CD4-positive, CD25-positive, alpha-beta regulatory T cell (primary cell): ENCODE measurements at regions not wholly inside any gene's neighbourhood (a gene's known extent, or its start where the extent isn't known, plus 50 kb on each side); places are given as distances from the start of the nearest gene placed in this dataset.

Experiments used
- ATAC-seq, 2 donors: fragments of 150-1000 bp; cut with Tn5 transposase; one replicate each; pipeline ENCODE4 v1.10.0; 2021; ENCODE audit warnings: low read depth in 2 of 2, moderate number of reproducible peaks in 2 of 2, moderate library complexity in 1 of 2
- DNase-seq, 3 donors: peaks; one replicate each; pipeline versions ENCODE4 v3.0.0 to v3.0.0-alpha.2; 2012 to 2022; ENCODE audit warnings: mixed read lengths in 1 of 3
- H3K27ac ChIP-seq: one replicate; pipeline ENCODE4 v1.7.0; 2013; ENCODE audit warnings: mild to moderate bottlenecking, low read length; ENCODE audit not compliant: insufficient read depth, poor library complexity, severe bottlenecking
- H3K27me3 ChIP-seq: one replicate; pipeline ENCODE4 v1.7.0; 2013; ENCODE audit warnings: low read length; ENCODE audit not compliant: control insufficient read depth, insufficient read depth
- H3K36me3 ChIP-seq: one replicate; pipeline ENCODE4 v1.7.0; 2013; ENCODE audit warnings: mild to moderate bottlenecking, low read length, moderate library complexity; ENCODE audit not compliant: control insufficient read depth, insufficient read depth
- H3K4me1 ChIP-seq: 2 replicates; pipeline ENCODE4 v1.7.0; 2013; ENCODE audit warnings: mild to moderate bottlenecking, low read length; ENCODE audit not compliant: insufficient read depth, control insufficient read depth, poor library complexity, severe bottlenecking
- H3K4me3 ChIP-seq: one replicate; pipeline ENCODE4 v1.7.0; 2013; ENCODE audit warnings: low read depth, mild to moderate bottlenecking, low read length, moderate library complexity
- H3K9me3 ChIP-seq, 2 experiments: 1 replicate in 1 of 2; 2 replicates in 1 of 2; pipeline ENCODE4 v1.7.0; 2013; ENCODE audit warnings: low read length in 2 of 2, mild to moderate bottlenecking in 1 of 2, moderate library complexity in 1 of 2; ENCODE audit not compliant: control insufficient read depth in 2 of 2
- H3K27ac Mint-ChIP-seq, 3 donors: one replicate each; pipeline ENCODE4 v1.8.0; 2020 to 2022; ENCODE audit warnings: mild to moderate bottlenecking in 3 of 3, mixed read lengths in 3 of 3, moderate library complexity in 2 of 3
- H3K27me3 Mint-ChIP-seq: one replicate; pipeline ENCODE4 v1.8.0; 2022; ENCODE audit warnings: mild to moderate bottlenecking, mixed read lengths
- H3K36me3 Mint-ChIP-seq: one replicate; pipeline ENCODE4 v1.8.0; 2020; ENCODE audit warnings: mixed read lengths
- H3K4me1 Mint-ChIP-seq, 4 donors: one replicate each; pipeline ENCODE4 v1.8.0; 2020 to 2022; ENCODE audit warnings: mixed read lengths in 4 of 4, mild to moderate bottlenecking in 1 of 4
- H3K4me3 Mint-ChIP-seq, 4 donors: one replicate each; pipeline ENCODE4 v1.8.0; 2020 to 2022; ENCODE audit warnings: mild to moderate bottlenecking in 4 of 4, mixed read lengths in 4 of 4, moderate library complexity in 3 of 4
- H3K9me3 Mint-ChIP-seq, 7 donors: one replicate each; pipeline ENCODE4 v1.8.0; 2020 to 2022; ENCODE audit warnings: mixed read lengths in 7 of 7, mild to moderate bottlenecking in 3 of 7, moderate library complexity in 2 of 7

GRCh38 chr20:52402950-52403349, 211.4 kb upstream of the ZFP64 start:
- Histone ChIP-seq H3K27ac (no peak overlapping the region), H3K27me3 (no peaks in the 10 kb centered on the region), H3K4me1 (peaks cover 6% of the 10 kb centered on the region), H3K4me3 (no peak overlapping the region), H3K9me3 (no peaks in the 10 kb centered on the region), H3K36me3 (no peaks in the 10 kb centered on the region)
- no peak overlapping the region for H3K27ac Mint-ChIP-seq
- peaks cover 13 to 47% (median 19%) of the 10 kb centered on the region in 4 donors for H3K4me1 Mint-ChIP-seq
- DNase-seq (peak in 1 of 3 donors; percentile 16), ATAC-seq (no peak)
- peaks cover 0 to 6% (median 2%) of the 10 kb centered on the region in 7 donors for H3K9me3 Mint-ChIP-seq
- no peaks in the 10 kb centered on the region for H3K27me3 Mint-ChIP-seq
- peak overlapping the region in 1 of 4 donors; percentile 62 for H3K4me3 Mint-ChIP-seq
- no peaks in the 10 kb centered on the region for H3K36me3 Mint-ChIP-seq

- Mint-ChIP-seq H3K27me3 (no peaks in the 10 kb centered on the region), H3K4me1 (peaks cover 13 to 45% (median 19%) of the 10 kb centered on the region in 4 donors), H3K36me3 (no peaks in the 10 kb centered on the region), H3K4me3 (no peak overlapping the region), H3K9me3 (peaks cover 0 to 6% (median 3%) of the 10 kb centered on the region in 7 donors), H3K27ac (no peak overlapping the region)
- Histone ChIP-seq H3K9me3 (no peaks in the 10 kb centered on the region), H3K27me3 (no peaks in the 10 kb centered on the region), H3K4me1 (peaks cover 6% of the 10 kb centered on the region), H3K27ac (no peak overlapping the region), H3K4me3 (no peak overlapping the region), H3K36me3 (no peaks in the 10 kb centered on the region)
- DNase-seq (no peak), ATAC-seq (no peak)
Measured at GRCh38 chr20:52402514-52402913, 210.9 kb upstream of the ZFP64 start.

GRCh38 chr20:52401431-52401830, 209.9 kb upstream of the ZFP64 start:
- no peaks in the 10 kb centered on the region for H3K9me3 ChIP-seq
- no peak overlapping the region for H3K27ac ChIP-seq
- no peak overlapping the region for H3K4me3 ChIP-seq
- Mint-ChIP-seq H3K4me3 (no peak overlapping the region), H3K27ac (peak overlapping the region in 1 of 3 donors; percentile 57), H3K27me3 (no peaks in the 10 kb centered on the region), H3K9me3 (peaks cover 0 to 6% (median 3%) of the 10 kb centered on the region in 7 donors), H3K4me1 (peaks cover 13 to 41% (median 19%) of the 10 kb centered on the region in 4 donors), H3K36me3 (no peaks in the 10 kb centered on the region)
- DNase-seq (no peak), ATAC-seq (no peak)
- H3K27me3 ChIP-seq = no peaks in the 10 kb centered on the region
- H3K36me3 ChIP-seq = no peaks in the 10 kb centered on the region
- peaks cover 6% of the 10 kb centered on the region for H3K4me1 ChIP-seq

- peaks cover 1% of the 10 kb centered on the region for H3K27me3 ChIP-seq
- Mint-ChIP-seq H3K36me3 (no peaks in the 10 kb centered on the region), H3K4me3 (peak overlapping the region in 1 of 4 donors; percentile 8)
Measured at GRCh38 chr20:52399352-52399751, 207.8 kb upstream of the ZFP64 start.

GRCh38 chr20:52389606-52390005, 198.0 kb upstream of the ZFP64 start:
- H3K27ac Mint-ChIP-seq = no peak overlapping the region
- H3K4me1 Mint-ChIP-seq = no peaks in the 10 kb centered on the region
- no peaks in the 10 kb centered on the region for H3K36me3 Mint-ChIP-seq
- H3K4me3 ChIP-seq = no peak overlapping the region
- no peak overlapping the region for H3K27ac ChIP-seq
- peaks cover 0 to 6% (median 2%) of the 10 kb centered on the region in 7 donors for H3K9me3 Mint-ChIP-seq
- H3K36me3 ChIP-seq = no peaks in the 10 kb centered on the region
- DNase-seq = no peak
- no peak for ATAC-seq
- no peak overlapping the region for H3K4me3 Mint-ChIP-seq
- no peaks in the 10 kb centered on the region for H3K9me3 ChIP-seq
- H3K27me3 Mint-ChIP-seq = peaks cover 10% of the 10 kb centered on the region
- no peaks in the 10 kb centered on the region for H3K27me3 ChIP-seq
- no peaks in the 10 kb centered on the region for H3K4me1 ChIP-seq

More at GRCh38 chr20:52399352-52399751, 207.8 kb upstream of the ZFP64 start:
- DNase-seq (no peak), ATAC-seq (no peak)
- Mint-ChIP-seq H3K27ac (no peak overlapping the region), H3K27me3 (no peaks in the 10 kb centered on the region), H3K9me3 (peaks cover 0 to 3% (median 0%) of the 10 kb centered on the region in 7 donors), H3K4me1 (peaks cover 0 to 23% (median 8%) of the 10 kb centered on the region in 4 donors)
- no peaks in the 10 kb centered on the region for H3K9me3 ChIP-seq
- H3K4me1 ChIP-seq = no peaks in the 10 kb centered on the region
- H3K36me3 ChIP-seq = no peaks in the 10 kb centered on the region
- H3K27ac ChIP-seq = no peak overlapping the region
- H3K4me3 ChIP-seq = no peak overlapping the region

DNA sequence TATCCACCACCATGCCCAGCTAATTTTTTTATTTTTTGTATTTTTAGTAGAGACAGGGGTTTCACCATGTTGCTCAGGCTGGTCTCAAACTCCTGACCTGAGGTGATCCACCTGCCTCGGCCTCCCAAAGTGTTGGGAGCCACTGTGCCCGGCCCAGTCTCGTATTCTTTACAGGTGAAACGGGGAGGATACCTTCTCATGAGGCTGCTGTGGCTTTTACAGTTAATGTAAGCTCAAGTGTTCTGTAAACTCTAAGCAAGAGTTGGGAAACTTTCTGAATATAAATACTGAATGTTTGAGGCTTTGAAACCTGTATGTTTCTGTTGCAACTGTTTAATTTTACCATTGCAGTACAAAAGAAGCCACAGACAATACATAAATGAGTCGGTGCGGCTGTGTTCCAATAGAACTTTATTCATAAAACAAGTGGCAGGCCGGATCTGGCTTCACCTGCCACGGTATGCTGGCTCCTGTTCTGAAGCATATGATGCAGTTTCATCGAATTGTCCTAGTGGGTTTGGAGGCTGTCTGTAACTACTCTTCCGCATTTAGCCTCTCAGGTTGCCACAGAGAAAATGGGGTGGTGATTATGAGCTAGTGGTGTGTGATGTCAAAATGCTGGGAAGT, 192.5 kb upstream of the ZFP64 start:
- ATAC-seq = no peak

DNA sequence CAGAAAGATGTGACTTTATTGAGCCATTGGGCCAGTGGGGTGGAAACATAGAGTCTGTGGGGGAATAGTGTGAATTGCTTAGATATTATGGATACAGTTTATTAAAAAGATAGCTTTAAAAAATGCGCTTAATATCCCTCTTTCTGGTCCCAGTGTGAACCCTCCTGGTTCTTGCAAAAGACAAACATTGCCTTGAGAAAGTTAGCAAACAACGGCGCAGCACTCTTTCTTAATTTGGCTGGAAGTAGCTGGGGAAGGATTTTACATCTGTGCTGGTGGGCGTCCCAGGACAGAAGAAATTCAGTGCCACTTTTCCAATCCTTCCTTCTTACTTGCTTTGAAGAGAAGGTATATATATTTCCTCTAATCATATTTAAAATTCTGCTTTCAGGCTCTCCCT, 191.4 kb upstream of the ZFP64 start:
- H3K4me3 ChIP-seq = no peak overlapping the region
- H3K27ac ChIP-seq = no peak overlapping the region
- H3K4me1 ChIP-seq = no peaks in the 10 kb centered on the region
- peak overlapping the region in 1 of 3 donors; percentile 65 for H3K27ac Mint-ChIP-seq
- no peaks in the 10 kb centered on the region for H3K27me3 ChIP-seq
- peaks cover 2 to 6% (median 4%) of the 10 kb centered on the region in 4 donors for H3K4me1 Mint-ChIP-seq
- no peaks in the 10 kb centered on the region for H3K36me3 Mint-ChIP-seq
- H3K27me3 Mint-ChIP-seq = peaks cover 16% of the 10 kb centered on the region
- no peak for ATAC-seq
- H3K4me3 Mint-ChIP-seq = no peak overlapping the region
- peaks cover 0 to 3% of the 10 kb centered on the region in 2 experiments for H3K9me3 ChIP-seq
- peaks cover 0 to 5% (median 2%) of the 10 kb centered on the region in 7 donors for H3K9me3 Mint-ChIP-seq
- DNase-seq = no peak
- no peaks in the 10 kb centered on the region for H3K36me3 ChIP-seq

More for the DNA sequence above, 192.5 kb upstream of the ZFP64 start:
- Mint-ChIP-seq H3K36me3 (no peaks in the 10 kb centered on the region), H3K4me1 (peaks cover 2 to 6% (median 4%) of the 10 kb centered on the region in 4 donors), H3K4me3 (no peak overlapping the region), H3K27me3 (peaks cover 11% of the 10 kb centered on the region), H3K27ac (no peak overlapping the region), H3K9me3 (peaks cover 0 to 5% (median 2%) of the 10 kb centered on the region in 7 donors)
- no peak overlapping the region for H3K4me3 ChIP-seq
- DNase-seq = no peak
- H3K36me3 ChIP-seq = no peaks in the 10 kb centered on the region
- H3K9me3 ChIP-seq = peaks cover 0 to 3% of the 10 kb centered on the region in 2 experiments
- H3K27me3 ChIP-seq = no peaks in the 10 kb centered on the region
- no peak overlapping the region for H3K27ac ChIP-seq
- no peaks in the 10 kb centered on the region for H3K4me1 ChIP-seq
